Right lobe of liver (tissue), 6 donors: ENCODE measurements at regions not wholly inside any gene's neighbourhood (a gene's known extent, or its start where the extent isn't known, plus 50 kb on each side); places are given as distances from the start of the nearest gene placed in this dataset.
A peak's percentile ranks its signal among the peaks of the same experiment; 100 is the strongest.

Experiments used
- ATAC-seq, 4 donors: fragments of 200-7000 bp; cut with Tn5 transposase; one replicate each; pipeline ENCODE4 v1.9.1; 2020; ENCODE audit warnings: mild to moderate bottlenecking in 4 of 4, moderate library complexity in 4 of 4
- DNase-seq, 3 donors: peaks; one replicate each; pipeline ENCODE4 v3.0.0-alpha.2; 2020
- H3K27ac ChIP-seq, 3 donors: fragments of 200-600 bp; one replicate each; pipeline ENCODE4 v1.8.0; 2022
- H3K27me3 ChIP-seq, 2 donors: fragments of 200-600 bp; one replicate each; pipeline ENCODE4 v1.8.0; 2022
- H3K36me3 ChIP-seq, 4 donors: fragments of 200-600 bp; sonication (generic) in 1 of 4; one replicate each; pipeline versions ENCODE4 v1.5.1 to v1.8.0; 2017 to 2022; ENCODE audit warnings: control low read depth in 1 of 4
- H3K4me1 ChIP-seq, 4 donors: fragments of 200-600 bp; sonication (generic) in 1 of 4; one replicate each; pipeline versions ENCODE4 v1.5.1 to v1.8.0; 2017 to 2022; ENCODE audit warnings: control low read depth in 1 of 4
- H3K4me3 ChIP-seq, 3 donors: fragments of 200-600 bp; one replicate each; pipeline ENCODE4 v1.8.0; 2022
- H3K9me3 ChIP-seq, 4 donors: fragments of 200-600 bp; sonication (generic) in 1 of 4; one replicate each; pipeline versions ENCODE4 v1.5.1 to v1.8.0; 2017 to 2022; ENCODE audit warnings: control low read depth in 1 of 4
- POLR2A ChIP-seq: fragments of 450-650 bp; IDR thresholded peaks from one replicate; pipeline ENCODE4 v1.6.1; 2017; ENCODE audit warnings: antibody characterized with exemption, mild to moderate bottlenecking
- WGBS: methylation state at CpG from one replicate; pipeline ENCODE4 v1.1.6; 2018; ENCODE audit warnings: low coverage, low lambda C conversion rate; ENCODE audit not compliant: insufficient coverage; ENCODE audit errors: missing lambda C conversion rate; 5-methylcytosine and 5-hydroxymethylcytosine counted together
- intact Hi-C, 2 donors: fragments of 100-400 bp; cut with DNase I; formaldehyde crosslinking; loops; one replicate each; pipeline versions ENCODE4 v1.11.2 to v1.14.1; 2022
- TF ChIP-seq, protein P1 (sequence below), 4 donors: fragments of 200-600 bp in 3 of 4; fragments of 450-650 bp in 1 of 4; IDR thresholded peaks; one replicate each; pipeline versions ENCODE4 v1.5.1 to v1.8.0; 2016 to 2022; ENCODE audit warnings: antibody characterized with exemption in 4 of 4, mild to moderate bottlenecking in 2 of 4
- donor health status: DM: no; HTN: yes; CAD: no.
- donor health status: DM: no; HTN: no; CAD: no.
- donor health status: DM: no; HTN: no; CAD: no.
- donor health status: DM: no; HTN: yes; CAD: no.
- donor health status: DM: no; HTN: yes; CAD: no.

DNA sequence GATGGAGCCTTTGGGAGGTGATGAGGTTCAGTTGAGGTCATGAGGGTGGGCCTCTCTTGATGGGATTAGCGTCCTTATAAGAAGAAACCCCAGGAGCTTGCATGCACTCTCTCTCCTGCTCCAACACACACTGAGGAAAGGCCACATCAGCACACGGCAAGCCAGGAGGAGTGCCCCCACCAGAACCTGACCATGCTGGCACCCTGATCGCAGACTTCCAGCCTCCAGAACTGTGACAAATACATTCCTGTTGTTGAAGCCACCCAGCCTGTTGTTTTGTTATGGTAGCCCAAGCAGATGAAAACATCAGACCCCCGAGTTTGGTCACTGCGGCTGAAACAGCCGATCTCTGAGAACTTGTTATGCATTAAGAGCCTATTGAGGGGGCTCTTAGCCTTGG, 64.8 kb upstream of the SOD1 start:
- Histone ChIP-seq H3K36me3 (no peaks in the 10 kb centered on the region), H3K4me3 (no peak overlapping the region), H3K27ac (no peak overlapping the region), H3K9me3 (no peaks in the 10 kb centered on the region), H3K27me3 (no peaks in the 10 kb centered on the region), H3K4me1 (peaks cover 0 to 6% (median 0%) of the 10 kb centered on the region in 4 donors)
- TF ChIP-seq, protein P1, sequence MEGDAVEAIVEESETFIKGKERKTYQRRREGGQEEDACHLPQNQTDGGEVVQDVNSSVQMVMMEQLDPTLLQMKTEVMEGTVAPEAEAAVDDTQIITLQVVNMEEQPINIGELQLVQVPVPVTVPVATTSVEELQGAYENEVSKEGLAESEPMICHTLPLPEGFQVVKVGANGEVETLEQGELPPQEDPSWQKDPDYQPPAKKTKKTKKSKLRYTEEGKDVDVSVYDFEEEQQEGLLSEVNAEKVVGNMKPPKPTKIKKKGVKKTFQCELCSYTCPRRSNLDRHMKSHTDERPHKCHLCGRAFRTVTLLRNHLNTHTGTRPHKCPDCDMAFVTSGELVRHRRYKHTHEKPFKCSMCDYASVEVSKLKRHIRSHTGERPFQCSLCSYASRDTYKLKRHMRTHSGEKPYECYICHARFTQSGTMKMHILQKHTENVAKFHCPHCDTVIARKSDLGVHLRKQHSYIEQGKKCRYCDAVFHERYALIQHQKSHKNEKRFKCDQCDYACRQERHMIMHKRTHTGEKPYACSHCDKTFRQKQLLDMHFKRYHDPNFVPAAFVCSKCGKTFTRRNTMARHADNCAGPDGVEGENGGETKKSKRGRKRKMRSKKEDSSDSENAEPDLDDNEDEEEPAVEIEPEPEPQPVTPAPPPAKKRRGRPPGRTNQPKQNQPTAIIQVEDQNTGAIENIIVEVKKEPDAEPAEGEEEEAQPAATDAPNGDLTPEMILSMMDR (IDR thresholded peaks at IDR 0.05): no peak
- TF ChIP-seq POLR2A: no peak
- 89% methylated on average over 5 of the region's 6 CpGs for WGBS
- no peak for DNase-seq
- no peak for ATAC-seq
- intact Hi-C loops: loop anchor here in 1 of 2 donors (10.0 kb wide), 1 partner anchor 400 kb away; no protein-coding TSS in a partner anchor

DNA sequence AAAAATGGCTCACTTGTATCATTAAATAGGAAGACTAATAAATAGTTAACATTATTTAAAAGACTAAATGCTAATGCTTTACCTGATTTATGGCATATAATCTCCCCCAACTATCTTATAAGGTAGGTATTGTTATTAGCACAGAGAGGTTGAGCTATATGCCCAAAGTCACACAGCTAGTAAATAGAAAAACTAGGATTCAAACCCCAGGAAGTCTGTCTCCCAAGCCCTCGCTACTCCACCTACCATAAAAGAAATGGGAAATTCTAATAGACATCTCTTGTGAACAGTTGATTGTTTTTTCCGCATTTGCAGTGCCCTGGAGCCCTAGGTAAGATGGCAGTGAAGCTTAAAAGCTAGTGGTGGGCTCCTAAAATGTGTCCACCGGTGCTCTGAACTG, 65.2 kb upstream of the SOD1 start:
- Histone ChIP-seq H3K27ac (no peak overlapping the region), H3K27me3 (no peaks in the 10 kb centered on the region), H3K4me1 (peaks cover 0 to 6% (median 0%) of the 10 kb centered on the region in 4 donors), H3K4me3 (no peak overlapping the region), H3K9me3 (no peaks in the 10 kb centered on the region), H3K36me3 (no peaks in the 10 kb centered on the region)
- ATAC-seq (no peak), DNase-seq (no peak)
- intact Hi-C loops: loop anchor here in 1 of 2 donors (10.0 kb wide), 1 partner anchor 399 kb away; no protein-coding TSS in a partner anchor
- WGBS: 88% methylated on average over 3 of the region's 3 CpGs
- TF ChIP-seq, protein P1 (IDR thresholded peaks at IDR 0.05): no peak
- TF ChIP-seq POLR2A: no peak

DNA sequence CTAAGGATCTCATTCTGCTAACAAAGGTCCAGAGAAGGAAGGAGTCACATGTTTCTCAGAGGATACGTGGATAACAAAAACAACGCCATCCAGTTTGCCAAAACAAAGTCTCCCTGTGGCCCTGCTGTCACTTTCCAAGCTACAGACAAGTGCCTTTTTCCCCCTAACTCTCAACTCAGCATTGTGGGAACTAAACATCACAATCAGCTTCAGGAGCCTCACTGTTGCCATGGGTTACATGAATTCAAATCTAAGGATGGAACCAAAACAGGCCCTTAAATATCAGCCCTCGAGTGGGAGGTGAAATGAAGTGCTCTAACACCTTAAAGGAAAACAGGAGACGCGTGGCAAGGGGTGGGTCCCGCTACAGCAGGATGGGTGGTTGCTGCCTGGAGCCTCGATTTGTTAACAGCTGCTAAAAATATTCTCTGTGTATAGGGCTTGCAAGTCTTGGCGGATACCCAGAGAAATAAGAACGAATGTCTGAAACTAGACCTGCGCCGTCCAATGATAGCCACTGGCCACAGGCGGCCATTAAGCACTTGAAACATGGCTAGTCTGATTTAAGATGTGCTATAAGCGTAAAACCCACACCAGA, 66.4 kb upstream of the SOD1 start:
- Histone ChIP-seq H3K4me3 (no peak overlapping the region), H3K9me3 (no peaks in the 10 kb centered on the region), H3K4me1 (peaks cover 0 to 6% (median 0%) of the 10 kb centered on the region in 4 donors), H3K27me3 (no peaks in the 10 kb centered on the region), H3K36me3 (no peaks in the 10 kb centered on the region), H3K27ac (no peak overlapping the region)
- peak in 1 of 4 donors; percentile 14 for ATAC-seq
- TF ChIP-seq, protein P1 (IDR thresholded peaks at IDR 0.05): no peak
- TF ChIP-seq POLR2A: no peak
- 70% methylated on average over 9 of the region's 13 CpGs for WGBS
- DNase-seq: no peak
- intact Hi-C loops: loop anchor here in 1 of 2 donors (10.0 kb wide), 1 partner anchor 398 kb away; no protein-coding TSS in a partner anchor

DNA sequence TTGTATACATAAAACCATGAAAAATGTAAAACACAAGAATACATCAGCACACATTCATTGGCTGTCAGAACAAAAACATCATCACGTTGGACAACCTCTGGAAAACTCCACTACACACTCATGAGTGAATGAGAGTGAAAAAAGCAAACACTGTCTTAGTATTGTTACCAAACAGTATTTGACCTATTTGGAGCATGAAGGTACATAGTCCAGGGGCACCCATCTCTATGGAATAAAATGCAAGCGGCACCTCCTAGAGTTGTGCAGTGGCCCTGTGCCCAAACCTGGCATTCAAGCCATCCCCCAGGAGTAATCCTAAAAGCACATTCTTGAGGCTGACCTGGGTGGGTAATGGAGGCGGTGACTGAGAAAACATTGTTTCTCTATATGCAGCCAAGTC, 67.0 kb upstream of the SOD1 start:
- Histone ChIP-seq H3K36me3 (no peaks in the 10 kb centered on the region), H3K4me3 (no peak overlapping the region), H3K27ac (no peak overlapping the region), H3K4me1 (peaks cover 0 to 6% (median 0%) of the 10 kb centered on the region in 4 donors), H3K9me3 (no peaks in the 10 kb centered on the region), H3K27me3 (no peaks in the 10 kb centered on the region)
- TF ChIP-seq, protein P1 (IDR thresholded peaks at IDR 0.05): no peak
- TF ChIP-seq POLR2A: no peak
- WGBS: 0% methylated on average over 1 of the region's 3 CpGs
- intact Hi-C loops: loop anchor here in 1 of 2 donors (10.0 kb wide), 1 partner anchor 398 kb away; no protein-coding TSS in a partner anchor
- no peak for DNase-seq
- ATAC-seq: peak; percentile 65 to 89 (median 86)
